OCI-LY7 (cell line): ENCODE measurements at regions not wholly inside any gene's neighbourhood (a gene's known extent, or its start where the extent isn't known, plus 50 kb on each side); places are given as distances from the start of the nearest gene placed in this dataset.

Experiments
- BruUV-seq: library from RNA; stranded (reverse); fragments of 400-500 nt; replicated peaks from 2 replicates; lab custom pipeline; 2021; lab: Mats Ljungman, UMichigan
- CTCF ChIA-PET: fragments of 300-600 bp; sonication (Branson Sonifier 250); formaldehyde crosslinking; loops from one replicate; lab custom pipeline; 2022; ENCODE audit warnings: antibody characterized with exemption; ENCODE audit not compliant: unreplicated experiment; lab: Charles Lee
- POLR2A ChIA-PET: fragments of 300-600 bp; sonication (Branson Sonifier 250); formaldehyde crosslinking; loops from one replicate; lab custom pipeline; 2022; ENCODE audit warnings: antibody characterized with exemption; lab: Charles Lee
- DNase-seq: peaks from one replicate; pipeline ENCODE4 v3.0.0-alpha.2; 2015; ENCODE audit warnings: low spot score
- H2AFZ ChIP-seq: fragments of 200-600 bp; sonication (generic), shearing (Covaris generic); 2 replicates; pipeline ENCODE4 v1.6.1; 2014; ENCODE audit warnings: mild to moderate bottlenecking, antibody characterized with exemption, low read length, moderate library complexity
- H3K27ac ChIP-seq: fragments of 200-600 bp; sonication (generic); 2 replicates; pipeline ENCODE4 v1.5.1; 2014; ENCODE audit warnings: mixed run types, low read depth, mild to moderate bottlenecking, moderate library complexity, low read length, inconsistent platforms; ENCODE audit not compliant: poor library complexity, severe bottlenecking
- H3K36me3 ChIP-seq: fragments of 200-600 bp; sonication (generic); 2 replicates; pipeline ENCODE4 v1.6.1; 2014; ENCODE audit warnings: mild to moderate bottlenecking, antibody characterized with exemption, low read length, moderate library complexity, mixed read lengths; ENCODE audit not compliant: insufficient read depth
- H3K4me1 ChIP-seq: fragments of 200-600 bp; sonication (generic); 2 replicates; pipeline ENCODE4 v1.5.1; 2014; ENCODE audit warnings: mild to moderate bottlenecking, low read length; ENCODE audit not compliant: insufficient read depth, poor library complexity, severe bottlenecking
- H3K4me2 ChIP-seq: fragments of 200-600 bp; sonication (generic); 2 replicates; pipeline ENCODE4 v1.6.1; 2014; ENCODE audit warnings: mild to moderate bottlenecking, low read length
- H3K4me3 ChIP-seq: fragments of 200-600 bp; sonication (generic); 2 replicates; pipeline ENCODE4 v1.5.1; 2014; ENCODE audit warnings: mild to moderate bottlenecking, low read depth, low read length; ENCODE audit not compliant: poor library complexity, severe bottlenecking
- H3K79me2 ChIP-seq: fragments of 200-600 bp; sonication (generic); 2 replicates; pipeline ENCODE4 v1.6.1; 2016; ENCODE audit warnings: low read depth, mild to moderate bottlenecking, low read length, moderate library complexity, mixed read lengths; ENCODE audit not compliant: insufficient read depth
- H3K9me2 ChIP-seq: fragments of 200-600 bp; sonication (generic); 2 replicates; pipeline ENCODE4 v1.6.1; 2016; ENCODE audit warnings: mild to moderate bottlenecking, low read length, mixed read lengths; ENCODE audit not compliant: insufficient read depth
- H3K9me3 ChIP-seq: fragments of 200-600 bp; sonication (generic); 2 replicates; pipeline ENCODE4 v1.6.1; 2014; ENCODE audit warnings: mild to moderate bottlenecking, mixed run types, low read length, mixed read lengths
- H4K20me1 ChIP-seq: fragments of 200-600 bp; sonication (generic); 2 replicates; pipeline ENCODE4 v1.6.1; 2014; ENCODE audit warnings: mild to moderate bottlenecking, antibody characterized with exemption, low read length, moderate library complexity, mixed read lengths; ENCODE audit not compliant: insufficient read depth
- CTCF ChIP-seq: fragments of 200-600 bp; sonication (generic); conservative IDR thresholded peaks from 2 replicates; pipeline ENCODE4 v1.5.1; 2014; ENCODE audit warnings: mild to moderate bottlenecking, antibody characterized with exemption, low read length, moderate library complexity, mixed read lengths
- EZH2phosphoT487 ChIP-seq: fragments of 200-600 bp; sonication (generic); IDR thresholded peaks from 2 replicates; pipeline ENCODE4 v1.6.1; 2018; ENCODE audit warnings: low read depth, borderline replicate concordance, mild to moderate bottlenecking, mixed run types, antibody characterized with exemption, low read length, moderate library complexity, mixed read lengths
- intact Hi-C: fragments of 100-400 bp; cut with micrococcal nuclease; formaldehyde crosslinking; loops from one replicate; pipeline ENCODE4 v1.10.0; 2022; ENCODE audit not compliant: unreplicated experiment

GRCh38 chr2:234679301-234679740 lies 182.4 kb upstream of the ARL4C start:
- Histone ChIP-seq H3K4me1 (no peaks in the 10 kb centered on the region), H3K27ac (no peak overlapping the region), H3K9me2 (no peaks in the 10 kb centered on the region), H3K4me3 (no peak overlapping the region), H3K4me2 (no peak overlapping the region), H3K9me3 (no peaks in the 10 kb centered on the region), H4K20me1 (no peaks in the 10 kb centered on the region), H3K36me3 (no peaks in the 10 kb centered on the region), H3K79me2 (no peaks in the 10 kb centered on the region), H2AFZ (no peak overlapping the region)
- ChIA-PET CTCF (interaction anchor here (0.6 kb wide), 1 partner anchor 1699 kb away, joined by 3 read pairs; no protein-coding TSS in a partner anchor), POLR2A (no interaction called here)
- no TSS peak for BruUV-seq
- intact Hi-C loops: no loop called here
- no peak for DNase-seq
- TF ChIP-seq EZH2phosphoT487: no peak
- TF ChIP-seq CTCF: no peak

- no peaks in the 10 kb centered on the region for H3K4me1 ChIP-seq
- H3K27ac ChIP-seq: no peak overlapping the region
- no peaks in the 10 kb centered on the region for H4K20me1 ChIP-seq
- no TSS peak for BruUV-seq
- POLR2A ChIA-PET: no interaction called here
- DNase-seq: no peak
- no peak overlapping the region for H3K4me3 ChIP-seq
- TF ChIP-seq EZH2phosphoT487 (no peak), CTCF (no peak)
- H3K9me2 ChIP-seq: no peaks in the 10 kb centered on the region
- no peak overlapping the region for H3K4me2 ChIP-seq
- CTCF ChIA-PET: no interaction called here
- no peaks in the 10 kb centered on the region for H3K9me3 ChIP-seq
- no peak overlapping the region for H2AFZ ChIP-seq
- no peaks in the 10 kb centered on the region for H3K79me2 ChIP-seq
- intact Hi-C loops: no loop called here
- H3K36me3 ChIP-seq: no peaks in the 10 kb centered on the region
Measured at GRCh38 chr2:234678711-234679110, 181.8 kb upstream of the ARL4C start.

- H3K9me3 ChIP-seq: no peaks in the 10 kb centered on the region
- BruUV-seq: no TSS peak
- no peak overlapping the region for H2AFZ ChIP-seq
- no peak overlapping the region for H3K4me2 ChIP-seq
- ChIA-PET CTCF (no interaction called here), POLR2A (interaction anchor here (0.5 kb wide), 1 partner anchor 1014 kb away, joined by 3 read pairs; no protein-coding TSS in a partner anchor)
- H3K36me3 ChIP-seq: no peaks in the 10 kb centered on the region
- no peaks in the 10 kb centered on the region for H3K9me2 ChIP-seq
- intact Hi-C loops: no loop called here
- H3K27ac ChIP-seq: no peak overlapping the region
- TF ChIP-seq EZH2phosphoT487 (no peak), CTCF (no peak)
- no peaks in the 10 kb centered on the region for H3K79me2 ChIP-seq
- no peaks in the 10 kb centered on the region for H4K20me1 ChIP-seq
- DNase-seq: no peak
- no peak overlapping the region for H3K4me3 ChIP-seq
- H3K4me1 ChIP-seq: no peaks in the 10 kb centered on the region
Measured at GRCh38 chr2:234677758-234678538, 181.1 kb upstream of the ARL4C start.
